ENCODE measurements at regions not wholly inside any gene's neighbourhood (a gene's known extent, or its start where the extent isn't known, plus 50 kb on each side); places are given as distances from the start of the nearest gene placed in this dataset.
"Not testable (repeated sequence)": the region's sequence is repeated elsewhere in the genome, so short reads cannot be mapped to it uniquely, and the experiment has no call there.

DNA sequence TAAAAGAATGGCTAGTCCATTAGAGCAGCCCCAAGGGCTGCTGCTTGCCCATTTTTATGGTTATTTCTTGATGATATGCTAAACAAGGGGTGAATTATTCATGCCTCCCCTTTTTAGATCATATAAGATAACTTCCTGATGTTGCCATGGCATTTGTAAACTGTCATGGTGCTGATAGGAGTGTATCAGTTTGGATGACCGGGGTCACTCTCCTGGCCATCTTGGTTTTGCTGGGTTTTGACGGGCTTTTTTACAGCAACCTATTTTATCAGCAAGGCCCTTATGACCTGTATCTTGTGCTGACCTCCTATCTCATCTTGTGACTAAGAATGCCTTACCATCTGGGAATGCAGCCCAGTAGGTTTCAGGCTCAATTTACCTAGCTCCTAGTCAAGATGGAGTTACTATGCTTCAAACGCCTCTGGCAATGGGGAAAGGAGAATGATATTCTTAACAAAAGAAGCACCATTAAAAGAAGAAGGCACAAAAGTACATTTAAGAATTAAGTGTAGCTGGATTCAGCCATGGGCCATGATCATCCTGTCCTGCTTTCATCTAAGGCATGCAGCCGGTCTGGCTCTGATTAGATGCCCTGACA is 1156.0 kb downstream of the PCDH9 start:
- Histone ChIP-seq H3K4me3 (ENCODE audit: low read depth in 1 of 3, low read length in 3 of 3) (no peak overlapping the region), H3K36me3 (ENCODE audit: control insufficient read depth in 3 of 3, insufficient read depth in 2 of 3, low read depth in 1 of 3, low read length in 3 of 3) (no peaks in the 10 kb centered on the region), H3K4me1 (ENCODE audit: control insufficient read depth in 3 of 3, insufficient read depth in 2 of 3, low read depth in 1 of 3, low read length in 2 of 3) (no peaks in the 10 kb centered on the region), H3K27me3 (ENCODE audit: control insufficient read depth in 3 of 3, insufficient read depth in 3 of 3, low read length in 3 of 3) (no peaks in the 10 kb centered on the region), H3K27ac (ENCODE audit: low read depth in 1 of 3, low read length in 2 of 3) (no peak overlapping the region), H3K9me3 (ENCODE audit: control insufficient read depth in 2 of 2, insufficient read depth in 1 of 2, low read depth in 1 of 2, low read length in 1 of 2) (no peaks in the 10 kb centered on the region)
- 63 to 81% (median 67%) methylated on average over 4 of the region's 4 CpGs for WGBS, 3 donors
- DNase-seq: no peak
- FAIRE-seq: no peak

DNA sequence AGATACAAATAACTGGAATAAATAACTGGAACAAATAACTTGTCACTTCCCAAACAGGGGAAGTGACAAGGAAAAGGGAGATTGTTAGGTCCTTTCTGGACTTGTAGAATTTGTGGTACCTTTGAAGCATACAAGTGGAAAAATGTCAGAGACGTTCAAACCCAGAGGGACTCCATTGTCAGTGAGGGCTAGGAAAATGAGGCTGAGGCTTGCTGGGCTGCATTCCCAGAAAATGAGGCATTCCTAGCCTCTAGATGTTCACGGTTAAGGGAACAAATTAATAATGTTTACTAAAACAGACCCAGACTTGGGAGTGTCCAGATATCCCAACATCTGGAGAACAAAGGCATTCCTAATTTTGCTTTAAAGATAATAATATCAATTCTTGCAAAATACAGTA is 1158.0 kb downstream of the PCDH9 start:
- H3K4me1 ChIP-seq (ENCODE audit: control insufficient read depth in 3 of 3, insufficient read depth in 2 of 3, low read depth in 1 of 3, low read length in 2 of 3); H3K27ac ChIP-seq (ENCODE audit: low read depth in 1 of 3, low read length in 2 of 3); H3K27me3 ChIP-seq (ENCODE audit: control insufficient read depth in 3 of 3, insufficient read depth in 3 of 3, low read length in 3 of 3); H3K9me3 ChIP-seq (ENCODE audit: control insufficient read depth in 2 of 2, insufficient read depth in 1 of 2, low read depth in 1 of 2, low read length in 1 of 2); H3K4me3 ChIP-seq (ENCODE audit: low read depth in 1 of 3, low read length in 3 of 3); DNase-seq; H3K36me3 ChIP-seq (ENCODE audit: control insufficient read depth in 3 of 3, insufficient read depth in 2 of 3, low read depth in 1 of 3, low read length in 3 of 3); FAIRE-seq: not testable (repeated sequence)
- 37 to 57% (median 40%) methylated on average over 2 of the region's 2 CpGs for WGBS, 3 donors

DNA sequence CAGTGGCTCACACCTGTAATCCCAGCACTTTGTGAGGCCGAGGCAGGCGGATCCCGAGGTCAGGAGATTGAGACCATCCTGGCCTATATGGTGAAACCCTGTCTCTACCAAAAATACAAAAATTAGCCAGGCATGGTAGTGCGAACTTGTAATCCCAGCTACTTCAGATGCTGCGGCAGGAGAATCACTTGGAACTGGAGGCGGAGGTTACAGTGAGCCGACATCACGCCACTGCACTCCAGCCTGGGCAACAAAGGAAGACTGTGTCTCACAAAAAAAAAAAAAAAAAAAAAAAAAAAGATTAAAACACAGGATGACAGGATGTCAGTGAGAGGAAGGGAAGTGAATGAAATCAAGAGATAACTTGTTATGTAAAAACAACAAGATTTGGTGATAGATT is 1158.5 kb downstream of the PCDH9 start:
- Histone ChIP-seq H3K27ac (ENCODE audit: low read depth in 1 of 3, low read length in 2 of 3) (no peak overlapping the region), H3K9me3 (ENCODE audit: control insufficient read depth in 2 of 2, insufficient read depth in 1 of 2, low read depth in 1 of 2, low read length in 1 of 2) (no peaks in the 10 kb centered on the region), H3K4me3 (ENCODE audit: low read depth in 1 of 3, low read length in 3 of 3) (no peak overlapping the region), H3K4me1 (ENCODE audit: control insufficient read depth in 3 of 3, insufficient read depth in 2 of 3, low read depth in 1 of 3, low read length in 2 of 3) (no peaks in the 10 kb centered on the region), H3K36me3 (ENCODE audit: control insufficient read depth in 3 of 3, insufficient read depth in 2 of 3, low read depth in 1 of 3, low read length in 3 of 3) (no peaks in the 10 kb centered on the region), H3K27me3 (ENCODE audit: control insufficient read depth in 3 of 3, insufficient read depth in 3 of 3, low read length in 3 of 3) (no peaks in the 10 kb centered on the region)
- no peak for DNase-seq
- no peak for FAIRE-seq
- 87 to 89% (median 87%) methylated on average over 8 of the region's 8 CpGs for WGBS, 3 donors

DNA sequence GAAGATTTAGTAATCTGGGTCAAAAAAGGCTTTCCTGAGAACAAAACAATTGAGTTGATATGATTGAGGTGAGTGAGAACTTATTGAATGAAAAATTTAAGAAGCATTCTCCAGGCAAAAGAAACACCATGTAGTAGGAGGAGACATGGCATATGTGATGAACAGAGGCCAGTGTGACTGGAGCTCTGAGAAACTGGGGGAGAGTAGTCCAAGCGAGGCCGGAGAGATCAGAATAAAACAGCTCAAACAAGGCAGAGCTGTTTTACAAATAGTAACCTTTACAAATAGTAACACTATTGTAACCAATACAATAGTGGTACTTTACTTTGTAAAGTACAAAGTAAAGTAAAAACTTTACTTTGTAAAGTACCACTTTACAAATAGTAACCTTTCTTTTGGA is 1159.1 kb downstream of the PCDH9 start:
- Histone ChIP-seq H3K4me3 (ENCODE audit: low read depth in 1 of 3, low read length in 3 of 3) (no peak overlapping the region), H3K27ac (ENCODE audit: low read depth in 1 of 3, low read length in 2 of 3) (no peak overlapping the region), H3K36me3 (ENCODE audit: control insufficient read depth in 3 of 3, insufficient read depth in 2 of 3, low read depth in 1 of 3, low read length in 3 of 3) (no peaks in the 10 kb centered on the region), H3K27me3 (ENCODE audit: control insufficient read depth in 3 of 3, insufficient read depth in 3 of 3, low read length in 3 of 3) (no peaks in the 10 kb centered on the region), H3K4me1 (ENCODE audit: control insufficient read depth in 3 of 3, insufficient read depth in 2 of 3, low read depth in 1 of 3, low read length in 2 of 3) (no peaks in the 10 kb centered on the region), H3K9me3 (ENCODE audit: control insufficient read depth in 2 of 2, insufficient read depth in 1 of 2, low read depth in 1 of 2, low read length in 1 of 2) (no peaks in the 10 kb centered on the region)
- WGBS, 3 donors: 79 to 89% (median 82%) methylated on average over 2 of the region's 2 CpGs
- DNase-seq: no peak
- no peak for FAIRE-seq

DNA sequence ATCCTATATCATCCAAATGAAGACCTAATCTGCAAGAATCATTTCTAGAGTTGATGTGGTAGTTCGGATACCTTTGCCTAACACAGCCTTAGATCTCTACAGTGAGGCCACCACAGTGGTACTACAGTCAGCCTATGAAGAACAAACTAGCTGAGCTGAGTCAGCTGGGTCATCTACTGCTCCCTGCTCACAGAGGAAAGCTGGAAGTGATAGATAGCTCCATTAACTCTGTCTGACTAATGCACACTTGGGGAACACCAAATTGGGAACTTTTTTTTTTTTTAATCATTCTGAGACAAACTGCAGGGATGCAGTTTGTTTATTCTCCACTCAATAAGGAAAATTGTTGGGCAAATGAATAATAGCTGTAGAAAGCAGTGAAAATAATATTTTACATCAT is 1160.6 kb downstream of the PCDH9 start:
- whole genome bisulfite sequencing, 3 donors: 66 to 74% (median 66%) methylated on average over 1 of the region's 1 CpG
- no peaks in the 10 kb centered on the region for H3K27me3 ChIP-seq (ENCODE audit: control insufficient read depth in 3 of 3, insufficient read depth in 3 of 3, low read length in 3 of 3)

DNA sequence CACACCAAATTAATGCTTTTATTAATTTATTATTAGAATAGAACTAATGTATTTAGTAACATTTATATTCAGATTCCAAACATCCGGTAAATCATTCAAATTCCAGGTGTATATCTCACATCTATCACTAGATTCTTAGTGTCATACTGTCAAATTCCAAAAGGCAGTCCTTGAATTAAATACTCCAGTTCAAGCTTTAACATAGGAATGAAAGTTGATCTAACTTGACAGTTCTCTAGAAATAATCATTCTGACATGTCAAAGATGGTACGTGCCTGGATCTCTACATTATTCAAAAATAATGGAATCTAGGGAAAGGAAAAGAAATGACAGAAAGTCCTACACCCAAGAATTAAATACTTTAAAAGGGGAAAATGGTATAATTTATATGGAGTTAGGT is 1161.5 kb downstream of the PCDH9 start:
- H3K9me3 ChIP-seq (ENCODE audit: control insufficient read depth in 2 of 2, insufficient read depth in 1 of 2, low read depth in 1 of 2, low read length in 1 of 2): no peaks in the 10 kb centered on the region
- 45 to 57% (median 45%) methylated on average over 2 of the region's 2 CpGs for WGBS, 3 donors
- H3K36me3 ChIP-seq (ENCODE audit: control insufficient read depth in 3 of 3, insufficient read depth in 2 of 3, low read depth in 1 of 3, low read length in 3 of 3): no peaks in the 10 kb centered on the region
- H3K27me3 ChIP-seq (ENCODE audit: control insufficient read depth in 3 of 3, insufficient read depth in 3 of 3, low read length in 3 of 3): no peaks in the 10 kb centered on the region
- H3K4me3 ChIP-seq (ENCODE audit: low read depth in 1 of 3, low read length in 3 of 3): no peak overlapping the region
- no peaks in the 10 kb centered on the region for H3K4me1 ChIP-seq (ENCODE audit: control insufficient read depth in 3 of 3, insufficient read depth in 2 of 3, low read depth in 1 of 3, low read length in 2 of 3)
- H3K27ac ChIP-seq (ENCODE audit: low read depth in 1 of 3, low read length in 2 of 3): no peak overlapping the region
- no peak for FAIRE-seq
- no peak for DNase-seq

More for the DNA sequence above, 1160.6 kb downstream of the PCDH9 start:
- no peaks in the 10 kb centered on the region for H3K4me1 ChIP-seq (ENCODE audit: control insufficient read depth in 3 of 3, insufficient read depth in 2 of 3, low read depth in 1 of 3, low read length in 2 of 3)
- no peak for FAIRE-seq
- no peak for DNase-seq
- no peak overlapping the region for H3K4me3 ChIP-seq (ENCODE audit: low read depth in 1 of 3, low read length in 3 of 3)
- no peak overlapping the region for H3K27ac ChIP-seq (ENCODE audit: low read depth in 1 of 3, low read length in 2 of 3)
- H3K36me3 ChIP-seq (ENCODE audit: control insufficient read depth in 3 of 3, insufficient read depth in 2 of 3, low read depth in 1 of 3, low read length in 3 of 3): no peaks in the 10 kb centered on the region
- no peaks in the 10 kb centered on the region for H3K9me3 ChIP-seq (ENCODE audit: control insufficient read depth in 2 of 2, insufficient read depth in 1 of 2, low read depth in 1 of 2, low read length in 1 of 2)

DNA sequence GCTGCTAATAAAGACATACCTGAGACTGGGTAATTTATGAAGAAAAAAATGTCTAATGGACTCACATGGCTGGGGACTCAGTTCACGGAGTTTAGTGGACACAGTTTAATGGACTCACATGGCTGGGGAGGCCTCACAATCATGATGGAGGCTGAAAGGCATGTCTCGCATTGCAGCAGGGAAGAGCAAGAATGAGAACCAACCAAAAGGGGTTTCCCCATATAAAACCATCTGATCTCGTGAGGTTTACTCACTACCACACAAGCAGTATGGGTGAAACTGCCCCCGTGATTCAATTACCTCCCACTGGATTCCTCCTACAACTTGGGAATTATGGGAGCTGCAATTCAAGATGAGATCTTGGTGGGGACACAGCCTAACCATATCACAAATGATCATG is 1181.2 kb downstream of the PCDH9 start:
- DNase-seq (no peak), FAIRE-seq (no peak)
- Histone ChIP-seq H3K27ac (ENCODE audit: low read depth in 1 of 3, low read length in 2 of 3) (no peak overlapping the region), H3K9me3 (ENCODE audit: control insufficient read depth in 2 of 2, insufficient read depth in 1 of 2, low read depth in 1 of 2, low read length in 1 of 2) (peaks cover 0 to 3% of the 10 kb centered on the region in 2 donors), H3K27me3 (ENCODE audit: control insufficient read depth in 3 of 3, insufficient read depth in 3 of 3, low read length in 3 of 3) (no peaks in the 10 kb centered on the region), H3K36me3 (ENCODE audit: control insufficient read depth in 3 of 3, insufficient read depth in 2 of 3, low read depth in 1 of 3, low read length in 3 of 3) (no peaks in the 10 kb centered on the region), H3K4me1 (ENCODE audit: control insufficient read depth in 3 of 3, insufficient read depth in 2 of 3, low read depth in 1 of 3, low read length in 2 of 3) (no peaks in the 10 kb centered on the region), H3K4me3 (ENCODE audit: low read depth in 1 of 3, low read length in 3 of 3) (no peak overlapping the region)
- WGBS, 3 donors: 69 to 81% (median 74%) methylated on average over 4 of the region's 4 CpGs

DNA sequence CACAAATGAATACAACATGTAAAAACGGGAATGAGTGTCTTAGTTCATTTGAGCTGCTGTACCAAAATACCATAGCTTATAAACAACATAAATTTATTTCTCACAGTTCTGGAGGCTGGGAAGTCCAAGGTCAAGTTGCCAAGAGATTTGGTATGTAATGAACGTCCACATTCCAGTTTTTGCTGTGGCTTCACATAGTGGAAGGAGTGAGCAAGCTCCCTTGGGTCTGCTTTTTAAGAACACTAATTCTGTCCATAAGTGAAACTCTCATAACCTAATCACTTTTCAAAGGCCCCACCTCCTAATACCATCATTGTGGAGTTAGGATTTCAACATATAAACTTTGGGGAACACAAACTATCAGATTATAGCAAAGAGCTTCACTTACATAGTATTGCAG is 1189.6 kb downstream of the PCDH9 start:
- 69 to 77% (median 71%) methylated on average over 2 of the region's 2 CpGs for WGBS, 3 donors
- Histone ChIP-seq H3K4me3 (ENCODE audit: low read depth in 1 of 3, low read length in 3 of 3) (no peak overlapping the region), H3K4me1 (ENCODE audit: control insufficient read depth in 3 of 3, insufficient read depth in 2 of 3, low read depth in 1 of 3, low read length in 2 of 3) (no peaks in the 10 kb centered on the region), H3K36me3 (ENCODE audit: control insufficient read depth in 3 of 3, insufficient read depth in 2 of 3, low read depth in 1 of 3, low read length in 3 of 3) (no peaks in the 10 kb centered on the region), H3K27me3 (ENCODE audit: control insufficient read depth in 3 of 3, insufficient read depth in 3 of 3, low read length in 3 of 3) (no peaks in the 10 kb centered on the region), H3K9me3 (ENCODE audit: control insufficient read depth in 2 of 2, insufficient read depth in 1 of 2, low read depth in 1 of 2, low read length in 1 of 2) (no peaks in the 10 kb centered on the region), H3K27ac (ENCODE audit: low read depth in 1 of 3, low read length in 2 of 3) (no peak overlapping the region)
- DNase-seq: no peak
- no peak for FAIRE-seq

DNA sequence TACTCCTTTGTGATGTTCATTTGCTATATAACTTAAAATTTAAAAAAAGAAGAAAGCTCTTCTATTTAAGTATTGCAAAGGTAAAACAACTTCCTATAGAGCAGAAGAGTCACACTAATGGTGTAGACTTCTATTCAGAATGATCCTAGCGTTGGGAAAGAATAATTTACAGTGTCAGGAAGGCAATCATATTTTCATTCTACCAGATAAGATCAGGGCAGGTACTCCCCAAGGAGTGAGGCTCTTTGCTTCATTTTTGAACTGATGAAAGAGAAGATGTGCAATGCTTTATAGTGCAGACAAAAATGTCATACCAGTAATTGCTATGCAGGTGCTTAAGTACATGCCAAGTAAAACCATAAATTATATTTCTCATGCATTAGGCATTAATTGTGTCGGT is 1193.0 kb downstream of the PCDH9 start:
- FAIRE-seq: no peak
- no peaks in the 10 kb centered on the region for H3K36me3 ChIP-seq (ENCODE audit: control insufficient read depth in 3 of 3, insufficient read depth in 2 of 3, low read depth in 1 of 3, low read length in 3 of 3)
- WGBS, 3 donors: 23 to 59% (median 47%) methylated on average over 2 of the region's 2 CpGs

More for the DNA sequence above, 1193.0 kb downstream of the PCDH9 start:
- H3K4me1 ChIP-seq (ENCODE audit: control insufficient read depth in 3 of 3, insufficient read depth in 2 of 3, low read depth in 1 of 3, low read length in 2 of 3): no peaks in the 10 kb centered on the region
- H3K4me3 ChIP-seq (ENCODE audit: low read depth in 1 of 3, low read length in 3 of 3): no peak overlapping the region
- no peaks in the 10 kb centered on the region for H3K9me3 ChIP-seq (ENCODE audit: control insufficient read depth in 2 of 2, insufficient read depth in 1 of 2, low read depth in 1 of 2, low read length in 1 of 2)
- H3K27me3 ChIP-seq (ENCODE audit: control insufficient read depth in 3 of 3, insufficient read depth in 3 of 3, low read length in 3 of 3): no peaks in the 10 kb centered on the region
- H3K27ac ChIP-seq (ENCODE audit: low read depth in 1 of 3, low read length in 2 of 3): no peak overlapping the region
- no peak for DNase-seq
